KG1 (cell line): ENCODE measurements at regions not wholly inside any gene's neighbourhood (a gene's known extent, or its start where the extent isn't known, plus 50 kb on each side); places are given as distances from the start of the nearest gene placed in this dataset.

Source experiments
- DNase-seq: peaks from one replicate; lab custom pipeline; 2025; lab: John Stamatoyannopoulos, UW

GRCh38 chr4:3831529-3832150 lies 65.5 kb downstream of the ADRA2C start:
- DNase-seq = no peak

- no peak for DNase-seq
These were observed 66.5 kb downstream of the ADRA2C start for GRCh38 chr4:3832536-3833220.

GRCh38 chr4:3833326-3833989 lies 67.3 kb downstream of the ADRA2C start:
- DNase-seq = no peak

- no peak for DNase-seq
These were observed 68.0 kb downstream of the ADRA2C start for GRCh38 chr4:3834186-3834662.

- no peak for DNase-seq
These were observed 68.7 kb downstream of the ADRA2C start for GRCh38 chr4:3834663-3835521.

- DNase-seq = no peak
These were observed 69.6 kb downstream of the ADRA2C start for GRCh38 chr4:3835527-3836405.

GRCh38 chr4:3836406-3836755 lies 70.2 kb downstream of the ADRA2C start:
- DNase-seq = no peak

GRCh38 chr4:3836756-3837601 lies 70.8 kb downstream of the ADRA2C start:
- DNase-seq = no peak

GRCh38 chr4:3838437-3839380 lies 72.5 kb downstream of the ADRA2C start:
- DNase-seq = no peak

- no peak for DNase-seq
These were observed 79.0 kb downstream of the ADRA2C start for GRCh38 chr4:3845094-3845743.

- DNase-seq = no peak
These were observed 79.7 kb downstream of the ADRA2C start for GRCh38 chr4:3845744-3846429.

GRCh38 chr4:3847211-3847940 lies 81.2 kb downstream of the ADRA2C start:
- no peak for DNase-seq

GRCh38 chr4:3848323-3848722 lies 82.1 kb downstream of the ADRA2C start:
- no peak for DNase-seq

GRCh38 chr4:3849140-3849539 lies 83.0 kb downstream of the ADRA2C start:
- DNase-seq = no peak

- no peak for DNase-seq
These were observed 83.9 kb downstream of the ADRA2C start for GRCh38 chr4:3850128-3850527.

- DNase-seq = no peak
These were observed 85.0 kb downstream of the ADRA2C start for GRCh38 chr4:3851211-3851610.

GRCh38 chr4:3851881-3852280 lies 85.7 kb downstream of the ADRA2C start:
- DNase-seq = no peak
